SK-N-MC (cell line): ENCODE measurements at regions not wholly inside any gene's neighbourhood (a gene's known extent, or its start where the extent isn't known, plus 50 kb on each side); places are given as distances from the start of the nearest gene placed in this dataset.

Source experiments
- EZH2 ChIP-seq: fragments of 200-600 bp; sonication (generic); IDR thresholded peaks from one replicate; pipeline ENCODE4 v1.6.1; 2017; ENCODE audit warnings: antibody characterized with exemption
- FOXP2 ChIP-seq: optimal IDR thresholded peaks from 2 replicates; pipeline ENCODE3; 2011; ENCODE audit warnings: mild to moderate bottlenecking, moderate library complexity; ENCODE audit not compliant: insufficient read depth; ENCODE audit errors: extremely low read length, control extremely low read depth
- POLR2AphosphoS5 ChIP-seq: IDR thresholded peaks from 2 replicates; pipeline ENCODE4 v1.6.1; 2012; ENCODE audit warnings: mild to moderate bottlenecking, low read depth, low read length, borderline replicate concordance

- no peak for TF ChIP-seq POLR2AphosphoS5
- no peak for TF ChIP-seq EZH2
- TF ChIP-seq FOXP2: no peak
Measured at GRCh38 chr3:74281705-74282104, 332.8 kb downstream of the CNTN3 start.
